Right ventricle myocardium superior (tissue), 1 donor: ENCODE measurements at regions not wholly inside any gene's neighbourhood (a gene's known extent, or its start where the extent isn't known, plus 50 kb on each side); places are given as distances from the start of the nearest gene placed in this dataset.
"Not testable (repeated sequence)": the region's sequence is repeated elsewhere in the genome, so short reads cannot be mapped to it uniquely, and the experiment has no call there.

ENCODE experiments used
- ATAC-seq: fragments of 200-7000 bp; cut with Tn5 transposase; one replicate; pipeline ENCODE4 v1.9.1; 2020; ENCODE audit warnings: mild to moderate bottlenecking; ENCODE audit not compliant: poor library complexity
- DNase-seq: peaks from one replicate; pipeline ENCODE4 v3.0.0-alpha.2; 2020
- intact Hi-C: fragments of 100-400 bp; cut with DNase I; formaldehyde crosslinking; loops from one replicate; pipeline ENCODE4 v1.11.2; 2022
- donor health status: DM: no; HTN: yes; CAD: no; lungs with severe emphysema.

GRCh38 chr2:116109471-116109870, 1667.0 kb downstream of the DPP10 start:
- ATAC-seq = no peak
- intact Hi-C loops = no loop called here
- no peak for DNase-seq

- intact Hi-C loops = no loop called here
- no peak for DNase-seq
- no peak for ATAC-seq
These were observed 1675.4 kb downstream of the DPP10 start for GRCh38 chr2:116117845-116118244.

GRCh38 chr2:116132833-116133232, 1681.7 kb upstream of the DDX18 start:
- no peak for DNase-seq
- intact Hi-C loops = no loop called here
- ATAC-seq = no peak

- DNase-seq (no peak), ATAC-seq (no peak)
- intact Hi-C loops = no loop called here
These were observed 1681.0 kb upstream of the DDX18 start for GRCh38 chr2:116133381-116133942.

GRCh38 chr2:116141891-116142474, 1672.5 kb upstream of the DDX18 start:
- DNase-seq = no peak
- ATAC-seq = no peak
- intact Hi-C loops = no loop called here

GRCh38 chr2:116142644-116143227, 1671.8 kb upstream of the DDX18 start:
- no peak for ATAC-seq
- intact Hi-C loops = no loop called here
- DNase-seq = no peak

GRCh38 chr2:116145031-116145430, 1669.5 kb upstream of the DDX18 start:
- no peak for ATAC-seq
- intact Hi-C loops = no loop called here

GRCh38 chr2:116148361-116148760, 1666.1 kb upstream of the DDX18 start:
- DNase-seq (no peak), ATAC-seq (no peak)
- intact Hi-C loops = no loop called here

More at GRCh38 chr2:116145031-116145430, 1669.5 kb upstream of the DDX18 start:
- DNase-seq = no peak

GRCh38 chr2:116153729-116154128, 1660.8 kb upstream of the DDX18 start:
- intact Hi-C loops = no loop called here
- ATAC-seq (no peak), DNase-seq (no peak)

GRCh38 chr2:116160657-116161056, 1653.8 kb upstream of the DDX18 start:
- DNase-seq = no peak
- no peak for ATAC-seq
- intact Hi-C loops = no loop called here

- intact Hi-C loops = no loop called here
- DNase-seq (no peak), ATAC-seq (no peak)
These were observed 1652.1 kb upstream of the DDX18 start for GRCh38 chr2:116162395-116162794.

GRCh38 chr2:116167107-116167506, 1647.4 kb upstream of the DDX18 start:
- DNase-seq (no peak), ATAC-seq (no peak)
- intact Hi-C loops = no loop called here

- DNase-seq (no peak), ATAC-seq (no peak)
- intact Hi-C loops = no loop called here
These were observed 1634.4 kb upstream of the DDX18 start for GRCh38 chr2:116180072-116180471.

GRCh38 chr2:116190684-116191083, 1623.8 kb upstream of the DDX18 start:
- ATAC-seq, intact Hi-C loops, DNase-seq: not testable (repeated sequence)

- intact Hi-C loops = no loop called here
- ATAC-seq = no peak
- no peak for DNase-seq
These were observed 1614.4 kb upstream of the DDX18 start for GRCh38 chr2:116200086-116200485.

GRCh38 chr2:116211719-116212118, 1602.8 kb upstream of the DDX18 start:
- ATAC-seq (no peak), DNase-seq (no peak)
- intact Hi-C loops = no loop called here

- intact Hi-C loops = no loop called here
- no peak for ATAC-seq
These were observed 1591.7 kb upstream of the DDX18 start for GRCh38 chr2:116222793-116223192.

GRCh38 chr2:116223912-116224311, 1590.6 kb upstream of the DDX18 start:
- DNase-seq = no peak
- ATAC-seq = no peak
- intact Hi-C loops = no loop called here

More at GRCh38 chr2:116222793-116223192, 1591.7 kb upstream of the DDX18 start:
- no peak for DNase-seq

- ATAC-seq = no peak
- intact Hi-C loops = no loop called here
- no peak for DNase-seq
These were observed 1589.9 kb upstream of the DDX18 start for GRCh38 chr2:116224610-116225009.

- DNase-seq = no peak
- ATAC-seq = no peak
- intact Hi-C loops = no loop called here
These were observed 1576.0 kb upstream of the DDX18 start for GRCh38 chr2:116238511-116238910.

GRCh38 chr2:116250376-116250775, 1564.1 kb upstream of the DDX18 start:
- intact Hi-C loops = no loop called here
- ATAC-seq = no peak
- DNase-seq = no peak
